HG02970 (cell line): ENCODE measurements at regions not wholly inside any gene's neighbourhood (a gene's known extent, or its start where the extent isn't known, plus 50 kb on each side); places are given as distances from the start of the nearest gene placed in this dataset.

ENCODE experiments used
- ATAC-seq: cut with Tn5 transposase; IDR thresholded peaks from one replicate; pipeline ENCODE4 v1.9.1; 2021; ENCODE audit warnings: mild to moderate bottlenecking, moderate library complexity, moderate number of reproducible peaks; ENCODE audit not compliant: unreplicated experiment, low FRiP score

- ATAC-seq = no peak
Observed at GRCh38 chr11:95365348-95365747, 134.3 kb upstream of the SESN3 start.

GRCh38 chr11:95364324-95365295, 133.6 kb upstream of the SESN3 start:
- no peak for ATAC-seq

- ATAC-seq = no peak
Observed at GRCh38 chr11:95363708-95364107, 132.7 kb upstream of the SESN3 start.

- no peak for ATAC-seq
Observed at GRCh38 chr11:95363164-95363563, 132.2 kb upstream of the SESN3 start.

GRCh38 chr11:95361180-95361579, 130.2 kb upstream of the SESN3 start:
- ATAC-seq = no peak

- ATAC-seq = no peak
Observed at GRCh38 chr11:95360377-95361075, 129.5 kb upstream of the SESN3 start.

- no peak for ATAC-seq
Observed at GRCh38 chr11:95359756-95360155, 128.8 kb upstream of the SESN3 start.

- ATAC-seq = no peak
Observed at GRCh38 chr11:95359341-95359663, 128.3 kb upstream of the SESN3 start.

GRCh38 chr11:95358511-95359340, 127.7 kb upstream of the SESN3 start:
- ATAC-seq = no peak

GRCh38 chr11:95354304-95354703, 123.3 kb upstream of the SESN3 start:
- no peak for ATAC-seq

- ATAC-seq = no peak
Observed at GRCh38 chr11:95353706-95354105, 122.7 kb upstream of the SESN3 start.

- ATAC-seq = no peak
Observed at GRCh38 chr11:95352733-95353346, 121.8 kb upstream of the SESN3 start.

- ATAC-seq = no peak
Observed at GRCh38 chr11:95349345-95349942, 118.4 kb upstream of the SESN3 start.

- no peak for ATAC-seq
Observed at GRCh38 chr11:95346265-95346664, 115.3 kb upstream of the SESN3 start.

GRCh38 chr11:95345651-95346050, 114.6 kb upstream of the SESN3 start:
- ATAC-seq = no peak

- no peak for ATAC-seq
Observed at GRCh38 chr11:95344932-95345642, 114.1 kb upstream of the SESN3 start.

- no peak for ATAC-seq
Observed at GRCh38 chr11:95341221-95341620, 110.2 kb upstream of the SESN3 start.

GRCh38 chr11:95339086-95339901, 108.3 kb upstream of the SESN3 start:
- no peak for ATAC-seq
